ENCODE measurements at regions not wholly inside any gene's neighbourhood (a gene's known extent, or its start where the extent isn't known, plus 50 kb on each side); places are given as distances from the start of the nearest gene placed in this dataset.

GRCh38 chr15:62521396-62521795 is 356.3 kb upstream of the C2CD4B start:
- no peaks in the 10 kb centered on the region for H3K9me3 ChIP-seq (ENCODE audit: insufficient read depth, low read length)
- no peaks in the 10 kb centered on the region for H3K27me3 ChIP-seq (ENCODE audit: low read depth, low read length)
- H3K9ac ChIP-seq (ENCODE audit: low read length), result no peak overlapping the region
- no peaks in the 10 kb centered on the region for H4K20me1 ChIP-seq (ENCODE audit: insufficient read depth, low read length)
- H3K4me2 ChIP-seq (ENCODE audit: low read length), result no peak overlapping the region
- H3K36me3 ChIP-seq (replicated peaks; ENCODE audit: low read depth, low read length), result no peaks in the 10 kb centered on the region
- no peak overlapping the region for H3K4me3 ChIP-seq (ENCODE audit: low read length)
- H3K79me2 ChIP-seq (ENCODE audit: low read length), result no peaks in the 10 kb centered on the region
- no peak overlapping the region for H3K27ac ChIP-seq (ENCODE audit: low read length)
- no peak overlapping the region for H2AFZ ChIP-seq (ENCODE audit: low read depth, low read length)
- no peak for TF ChIP-seq CTCF (IDR thresholded peaks at IDR 0.05; ENCODE audit: low read depth, low read length)
- no peak for TF ChIP-seq EZH2phosphoT487 (IDR thresholded peaks at IDR 0.05; ENCODE audit: low read depth)
- peaks cover 8% of the 10 kb centered on the region; the same call in 1 of the 2 replicates for H3K4me1 ChIP-seq (ENCODE audit: low read length)

- H3K27me3 ChIP-seq (ENCODE audit: low read depth, low read length), result no peaks in the 10 kb centered on the region
- H3K4me2 ChIP-seq (ENCODE audit: low read length), result no peak overlapping the region
- no peak overlapping the region for H3K9ac ChIP-seq (ENCODE audit: low read length)
- H3K4me1 ChIP-seq (ENCODE audit: low read length), result peaks cover 4% of the 10 kb centered on the region; the same call in 1 of the 2 replicates
- no peak overlapping the region for H3K27ac ChIP-seq (ENCODE audit: low read length)
- no peaks in the 10 kb centered on the region for H3K79me2 ChIP-seq (ENCODE audit: low read length)
- H3K36me3 ChIP-seq (replicated peaks; ENCODE audit: low read depth, low read length), result no peaks in the 10 kb centered on the region
- H2AFZ ChIP-seq (ENCODE audit: low read depth, low read length), result no peak overlapping the region
- H3K4me3 ChIP-seq (ENCODE audit: low read length), result no peak overlapping the region
- H4K20me1 ChIP-seq (ENCODE audit: insufficient read depth, low read length), result no peaks in the 10 kb centered on the region
- TF ChIP-seq CTCF (IDR thresholded peaks at IDR 0.05; ENCODE audit: low read depth, low read length), result no peak
- TF ChIP-seq EZH2phosphoT487 (IDR thresholded peaks at IDR 0.05; ENCODE audit: low read depth), result no peak
- no peaks in the 10 kb centered on the region for H3K9me3 ChIP-seq (ENCODE audit: insufficient read depth, low read length)
Observed at GRCh38 chr15:62524848-62525247, 359.8 kb upstream of the C2CD4B start.

GRCh38 chr15:62527387-62527786 is 362.3 kb upstream of the C2CD4B start:
- Histone ChIP-seq H3K9me3 (ENCODE audit: insufficient read depth, low read length) (no peaks in the 10 kb centered on the region), H3K4me2 (ENCODE audit: low read length) (no peak overlapping the region), H3K4me3 (ENCODE audit: low read length) (no peak overlapping the region), H3K36me3 (replicated peaks; ENCODE audit: low read depth, low read length) (no peaks in the 10 kb centered on the region), H4K20me1 (ENCODE audit: insufficient read depth, low read length) (no peaks in the 10 kb centered on the region), H3K27ac (ENCODE audit: low read length) (no peak overlapping the region), H3K9ac (ENCODE audit: low read length) (no peak overlapping the region), H3K4me1 (ENCODE audit: low read length) (no peaks in the 10 kb centered on the region), H3K27me3 (ENCODE audit: low read depth, low read length) (no peaks in the 10 kb centered on the region), H2AFZ (ENCODE audit: low read depth, low read length) (no peak overlapping the region), H3K79me2 (ENCODE audit: low read length) (no peaks in the 10 kb centered on the region)
- TF ChIP-seq CTCF (IDR thresholded peaks at IDR 0.05; ENCODE audit: low read depth, low read length), result no peak
- no peak for TF ChIP-seq EZH2phosphoT487 (IDR thresholded peaks at IDR 0.05; ENCODE audit: low read depth)

- H4K20me1 ChIP-seq (ENCODE audit: insufficient read depth, low read length), result no peaks in the 10 kb centered on the region
- H3K27me3 ChIP-seq (ENCODE audit: low read depth, low read length), result no peaks in the 10 kb centered on the region
- no peak overlapping the region for H3K4me3 ChIP-seq (ENCODE audit: low read length)
- H3K4me1 ChIP-seq (ENCODE audit: low read length), result no peaks in the 10 kb centered on the region
- H3K9me3 ChIP-seq (ENCODE audit: insufficient read depth, low read length), result no peaks in the 10 kb centered on the region
- TF ChIP-seq EZH2phosphoT487 (IDR thresholded peaks at IDR 0.05; ENCODE audit: low read depth), result no peak
- TF ChIP-seq CTCF (IDR thresholded peaks at IDR 0.05; ENCODE audit: low read depth, low read length), result no peak
- no peaks in the 10 kb centered on the region for H3K79me2 ChIP-seq (ENCODE audit: low read length)
- no peaks in the 10 kb centered on the region for H3K36me3 ChIP-seq (replicated peaks; ENCODE audit: low read depth, low read length)
- no peak overlapping the region for H3K9ac ChIP-seq (ENCODE audit: low read length)
- no peak overlapping the region for H3K4me2 ChIP-seq (ENCODE audit: low read length)
- H3K27ac ChIP-seq (ENCODE audit: low read length), result no peak overlapping the region
- no peak overlapping the region for H2AFZ ChIP-seq (ENCODE audit: low read depth, low read length)
Observed at GRCh38 chr15:62528505-62528904, 363.4 kb upstream of the C2CD4B start.

Measured in OCI-LY3 (cell line).